ENCODE measurements at regions not wholly inside any gene's neighbourhood (a gene's known extent, or its start where the extent isn't known, plus 50 kb on each side); places are given as distances from the start of the nearest gene placed in this dataset.

DNA sequence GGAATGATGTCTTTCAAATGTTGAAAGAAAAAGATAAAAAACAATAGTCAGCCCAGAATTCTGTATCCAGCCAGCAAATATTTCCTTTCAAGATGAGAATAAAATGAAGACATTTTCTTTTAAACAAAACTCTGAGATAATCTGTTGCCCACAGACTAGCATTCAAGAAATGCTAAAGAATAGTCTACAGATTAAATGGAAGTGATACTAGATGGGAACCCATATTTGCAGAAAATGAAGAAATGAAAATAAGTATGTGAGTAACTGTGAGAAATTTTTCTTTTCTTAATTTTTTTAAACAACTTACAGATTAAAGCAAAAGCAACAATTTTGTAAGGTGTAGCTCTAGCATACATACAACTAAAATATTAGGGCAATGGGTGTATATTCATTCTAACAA lies 469.8 kb downstream of the IGSF11 start:
- Histone ChIP-seq H4K5ac (ENCODE audit: insufficient read length, low read depth, low read length) (no peak overlapping the region), H2AFZ (ENCODE audit: low read length) (no peak overlapping the region), H3K27ac (ENCODE audit: low read depth, low read length) (no peak overlapping the region), H2BK120ac (replicated peaks; ENCODE audit: low read depth, low read length) (no peak overlapping the region), H3K18ac (ENCODE audit: extremely low read depth, low read length) (no peak overlapping the region), H3K56ac (replicated peaks; ENCODE audit: insufficient read length, low read depth, low read length) (no peak overlapping the region), H3K4me3 (ENCODE audit: extremely low read depth in 1 of 4, insufficient read depth in 2 of 4, low read depth in 3 of 4, low read length in 4 of 4) (no peak overlapping the region), H2AK5ac (ENCODE audit: low read depth, low read length) (no peak overlapping the region), H3K23ac (ENCODE audit: insufficient read length) (no peak overlapping the region), H2BK5ac (ENCODE audit: low read depth, low read length) (no peak overlapping the region), H3K23me2 (ENCODE audit: low read depth, low read length) (no peaks in the 10 kb centered on the region), H2BK12ac (ENCODE audit: low read depth, low read length) (no peak overlapping the region), H3K4me2 (ENCODE audit: insufficient read depth in 1 of 2, low read depth in 2 of 2, low read length in 2 of 2) (no peak overlapping the region), H3K4ac (replicated peaks; ENCODE audit: insufficient read length, low read depth, low read length) (no peak overlapping the region), H4K8ac (ENCODE audit: extremely low read depth, insufficient read depth, low read length) (no peak overlapping the region), H3K27me3 (replicated peaks in 1 of 4; ENCODE audit: control insufficient read depth in 3 of 4, extremely low read depth in 1 of 4, insufficient read depth in 3 of 4, low read length in 3 of 4) (no peaks in the 10 kb centered on the region), H3K14ac (ENCODE audit: insufficient read length) (no peak overlapping the region), H2BK20ac (ENCODE audit: low read length) (no peak overlapping the region), H3K9me3 (ENCODE audit: insufficient read depth in 2 of 2, low read depth in 1 of 2, low read length in 1 of 2) (no peaks in the 10 kb centered on the region), H3K79me1 (ENCODE audit: low read depth, low read length) (no peaks in the 10 kb centered on the region), H3K4me1 (replicated peaks in 1 of 4; ENCODE audit: control insufficient read depth in 3 of 4, insufficient read depth in 4 of 4, low read length in 3 of 4) (no peaks in the 10 kb centered on the region), H4K20me1 (replicated peaks in 1 of 2; ENCODE audit: control insufficient read depth in 1 of 2, insufficient read depth in 2 of 2, low read length in 2 of 2) (no peaks in the 10 kb centered on the region), H3K36me3 (ENCODE audit: control insufficient read depth in 2 of 4, insufficient read depth in 4 of 4, low read length in 3 of 4) (no peaks in the 10 kb centered on the region), H3K9ac (replicated peaks in 1 of 4; ENCODE audit: extremely low read depth in 1 of 4, low read depth in 3 of 4, low read length in 3 of 4) (no peak overlapping the region), H2BK15ac (ENCODE audit: low read length) (no peak overlapping the region), H3K79me2 (ENCODE audit: control insufficient read depth in 1 of 2, insufficient read depth in 2 of 2, low read length in 2 of 2) (no peaks in the 10 kb centered on the region), H4K91ac (replicated peaks; ENCODE audit: insufficient read length, low read length) (no peak overlapping the region)
- FAIRE-seq (no peak), DNase-seq (ENCODE audit: low read depth in 1 of 2, low spot score in 2 of 2) (no peak)
- ChIA-PET CTCF (ENCODE audit: partially characterized antibody) (no interaction called here), POLR2A (ENCODE audit: partially characterized antibody) (no interaction called here)
- no peak for TF ChIP-seq RXRA (IDR thresholded peaks at IDR 0.05; ENCODE audit: insufficient read depth, low read depth, low read length)
- no peak for TF ChIP-seq SUZ12 (IDR thresholded peaks at IDR 0.05; ENCODE audit: low read length)
- no peak for TF ChIP-seq CHD1 (IDR thresholded peaks at IDR 0.05; ENCODE audit: low read depth, low read length)
- TF ChIP-seq CREB1 (IDR thresholded peaks at IDR 0.05) = no peak
- TF ChIP-seq YY1 (IDR thresholded peaks at IDR 0.05; ENCODE audit: low read depth, low read length) = no peak
- no peak for TF ChIP-seq CTBP2 (IDR thresholded peaks at IDR 0.05; ENCODE audit: borderline replicate concordance, insufficient read depth, insufficient read length, low read length)
